ENCODE measurements at regions not wholly inside any gene's neighbourhood (a gene's known extent, or its start where the extent isn't known, plus 50 kb on each side); places are given as distances from the start of the nearest gene placed in this dataset.
A peak's percentile ranks its signal among the peaks of the same experiment; 100 is the strongest.

- no peak for DNase-seq (ENCODE audit: extremely low read depth, low read depth)
These were observed 131.3 kb upstream of the ABCA1 start for GRCh38 chr9:105059252-105059651.

- no peak for DNase-seq (ENCODE audit: extremely low read depth, low read depth)
These were observed 134.4 kb upstream of the ABCA1 start for GRCh38 chr9:105062222-105062855.

GRCh38 chr9:105064248-105065097 is 136.5 kb upstream of the ABCA1 start:
- DNase-seq (ENCODE audit: extremely low read depth, low read depth) = peak; percentile 80

GRCh38 chr9:105065098-105066088 is 137.4 kb upstream of the ABCA1 start:
- no peak for DNase-seq (ENCODE audit: extremely low read depth, low read depth)

- DNase-seq (ENCODE audit: extremely low read depth, low read depth) = no peak
These were observed 138.4 kb upstream of the ABCA1 start for GRCh38 chr9:105066275-105066865.

- no peak for DNase-seq (ENCODE audit: extremely low read depth, low read depth)
These were observed 140.1 kb upstream of the ABCA1 start for GRCh38 chr9:105067895-105068580.

- no peak for DNase-seq (ENCODE audit: extremely low read depth, low read depth)
These were observed 141.3 kb upstream of the ABCA1 start for GRCh38 chr9:105069285-105069684.

GRCh38 chr9:105069696-105070095 is 141.7 kb upstream of the ABCA1 start:
- no peak for DNase-seq (ENCODE audit: extremely low read depth, low read depth)

GRCh38 chr9:105070176-105070575 is 142.2 kb upstream of the ABCA1 start:
- no peak for DNase-seq (ENCODE audit: extremely low read depth, low read depth)

GRCh38 chr9:105072476-105072875 is 144.5 kb upstream of the ABCA1 start:
- DNase-seq (ENCODE audit: extremely low read depth, low read depth) = no peak

- DNase-seq (ENCODE audit: extremely low read depth, low read depth) = no peak
These were observed 145.2 kb upstream of the ABCA1 start for GRCh38 chr9:105073147-105073546.

GRCh38 chr9:105074491-105074890 is 146.5 kb upstream of the ABCA1 start:
- no peak for DNase-seq (ENCODE audit: extremely low read depth, low read depth)

GRCh38 chr9:105076729-105077128 is 148.8 kb upstream of the ABCA1 start:
- no peak for DNase-seq (ENCODE audit: extremely low read depth, low read depth)

GRCh38 chr9:105079457-105079856 is 151.5 kb upstream of the ABCA1 start:
- DNase-seq (ENCODE audit: extremely low read depth, low read depth) = no peak

GRCh38 chr9:105082843-105083242 is 154.9 kb upstream of the ABCA1 start:
- no peak for DNase-seq (ENCODE audit: extremely low read depth, low read depth)

GRCh38 chr9:105083256-105083655 is 155.3 kb upstream of the ABCA1 start:
- DNase-seq (ENCODE audit: extremely low read depth, low read depth) = no peak

GRCh38 chr9:105087910-105088898 is 156.2 kb upstream of the SLC44A1 start:
- DNase-seq (ENCODE audit: extremely low read depth, low read depth) = no peak

GRCh38 chr9:105089874-105090273 is 154.6 kb upstream of the SLC44A1 start:
- DNase-seq (ENCODE audit: extremely low read depth, low read depth) = no peak
